Neural cell (in vitro differentiated cells): ENCODE measurements at regions not wholly inside any gene's neighbourhood (a gene's known extent, or its start where the extent isn't known, plus 50 kb on each side); places are given as distances from the start of the nearest gene placed in this dataset.

Source experiments
- EP300 ChIP-seq: fragments of 450-650 bp; conservative IDR thresholded peaks from 2 replicates; pipeline ENCODE4 v1.6.1; 2014; ENCODE audit warnings: antibody characterized with exemption, mild to moderate bottlenecking, moderate library complexity; ENCODE audit not compliant: poor library complexity, severe bottlenecking
- TF ChIP-seq, protein P1 (sequence below): fragments of 450-650 bp; IDR thresholded peaks from 2 replicates; pipeline ENCODE4 v1.5.1; 2014; ENCODE audit warnings: antibody characterized with exemption, mild to moderate bottlenecking, moderate library complexity; ENCODE audit not compliant: poor library complexity, severe bottlenecking

DNA sequence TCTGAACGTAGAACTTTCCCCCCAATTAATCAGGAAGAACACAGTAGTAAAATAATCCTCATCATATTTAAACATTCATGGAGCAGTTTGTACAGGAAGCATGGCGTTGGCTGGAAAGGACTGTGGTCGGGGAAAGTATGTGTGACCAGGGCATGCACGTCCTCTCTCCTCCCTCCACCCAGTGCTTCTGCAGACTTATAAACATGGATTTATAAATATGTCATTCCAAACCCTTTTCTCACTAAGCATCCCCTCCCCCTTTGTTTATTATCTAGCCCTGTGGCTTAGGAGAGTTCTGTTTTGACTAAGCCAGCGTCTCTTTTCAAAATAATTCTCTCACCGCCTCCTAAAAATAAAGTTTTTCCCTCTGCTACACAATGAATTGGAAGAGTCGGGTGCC is 70.4 kb upstream of the DAP start:
- TF ChIP-seq EP300: no peak
- TF ChIP-seq, protein P1, sequence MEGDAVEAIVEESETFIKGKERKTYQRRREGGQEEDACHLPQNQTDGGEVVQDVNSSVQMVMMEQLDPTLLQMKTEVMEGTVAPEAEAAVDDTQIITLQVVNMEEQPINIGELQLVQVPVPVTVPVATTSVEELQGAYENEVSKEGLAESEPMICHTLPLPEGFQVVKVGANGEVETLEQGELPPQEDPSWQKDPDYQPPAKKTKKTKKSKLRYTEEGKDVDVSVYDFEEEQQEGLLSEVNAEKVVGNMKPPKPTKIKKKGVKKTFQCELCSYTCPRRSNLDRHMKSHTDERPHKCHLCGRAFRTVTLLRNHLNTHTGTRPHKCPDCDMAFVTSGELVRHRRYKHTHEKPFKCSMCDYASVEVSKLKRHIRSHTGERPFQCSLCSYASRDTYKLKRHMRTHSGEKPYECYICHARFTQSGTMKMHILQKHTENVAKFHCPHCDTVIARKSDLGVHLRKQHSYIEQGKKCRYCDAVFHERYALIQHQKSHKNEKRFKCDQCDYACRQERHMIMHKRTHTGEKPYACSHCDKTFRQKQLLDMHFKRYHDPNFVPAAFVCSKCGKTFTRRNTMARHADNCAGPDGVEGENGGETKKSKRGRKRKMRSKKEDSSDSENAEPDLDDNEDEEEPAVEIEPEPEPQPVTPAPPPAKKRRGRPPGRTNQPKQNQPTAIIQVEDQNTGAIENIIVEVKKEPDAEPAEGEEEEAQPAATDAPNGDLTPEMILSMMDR: no peak
